Activated CD8-positive, alpha-beta T cell treated with anti-CD3 and anti-CD28 coated beads for 36 hours (primary cell): ENCODE measurements at regions not wholly inside any gene's neighbourhood (a gene's known extent, or its start where the extent isn't known, plus 50 kb on each side); places are given as distances from the start of the nearest gene placed in this dataset.

ENCODE experiments used
- ATAC-seq: fragments of 200-7000 bp; cut with Tn5 transposase; one replicate; pipeline ENCODE4 v1.10.0; 2021; ENCODE audit warnings: mild to moderate bottlenecking, moderate library complexity
- CTCF ChIA-PET: fragments of 350-600 bp; sonication (Branson Sonifier 250); formaldehyde crosslinking; loops from one replicate; lab custom pipeline; 2021; ENCODE audit warnings: antibody characterized with exemption; lab: Charles Lee
- POLR2A ChIA-PET: fragments of 350-600 bp; sonication (Branson Sonifier 250); formaldehyde crosslinking; loops from one replicate; lab custom pipeline; 2021; ENCODE audit warnings: antibody characterized with exemption; lab: Charles Lee
- DNase-seq: peaks from one replicate; pipeline ENCODE4 v3.0.0-alpha.2; 2020
- H3K27ac Mint-ChIP-seq: one replicate; pipeline ENCODE4 v1.8.0; 2021; ENCODE audit warnings: mild to moderate bottlenecking, mixed read lengths
- H3K27me3 Mint-ChIP-seq: one replicate; pipeline ENCODE4 v1.8.0; 2021; ENCODE audit warnings: mixed read lengths
- H3K36me3 Mint-ChIP-seq: one replicate; pipeline ENCODE4 v1.8.0; 2021; ENCODE audit warnings: low read depth, mixed read lengths
- H3K4me1 Mint-ChIP-seq: one replicate; pipeline ENCODE4 v1.8.0; 2021; ENCODE audit warnings: low read depth, mixed read lengths
- H3K4me3 Mint-ChIP-seq: one replicate; pipeline ENCODE4 v1.8.0; 2021; ENCODE audit warnings: mild to moderate bottlenecking, moderate library complexity, mixed read lengths
- H3K9me3 Mint-ChIP-seq: one replicate; pipeline ENCODE4 v1.8.0; 2021; ENCODE audit warnings: mixed read lengths
- CTCF ChIP-seq: fragments of 200-600 bp; IDR thresholded peaks from one replicate; pipeline ENCODE4 v1.8.0; 2022; ENCODE audit warnings: antibody characterized with exemption, mild to moderate bottlenecking
- intact Hi-C: fragments of 100-400 bp; cut with micrococcal nuclease; formaldehyde crosslinking; loops from one replicate; pipeline ENCODE4 v1.10.0; 2022

- Mint-ChIP-seq H3K27ac (no peak overlapping the region), H3K36me3 (no peaks in the 10 kb centered on the region), H3K9me3 (no peaks in the 10 kb centered on the region), H3K4me3 (no peak overlapping the region), H3K4me1 (no peaks in the 10 kb centered on the region), H3K27me3 (peaks cover 2% of the 10 kb centered on the region)
- POLR2A ChIA-PET: no interaction called here
- no peak for ATAC-seq
- intact Hi-C loops: no loop called here
- no peak for DNase-seq
- no peak for TF ChIP-seq CTCF
- CTCF ChIA-PET: no interaction called here
Measured at GRCh38 chr15:98226149-98226548, 265.6 kb downstream of the ARRDC4 start.

- no peak for DNase-seq
- TF ChIP-seq CTCF: no peak
- no peak for ATAC-seq
- H3K27ac Mint-ChIP-seq: no peak overlapping the region
- CTCF ChIA-PET: no interaction called here
- H3K27me3 Mint-ChIP-seq: peaks cover 2% of the 10 kb centered on the region
- intact Hi-C loops: no loop called here
- no peak overlapping the region for H3K4me3 Mint-ChIP-seq
- no peaks in the 10 kb centered on the region for H3K4me1 Mint-ChIP-seq
- H3K9me3 Mint-ChIP-seq: no peaks in the 10 kb centered on the region
- POLR2A ChIA-PET: interaction anchor here (0.5 kb wide), 1 partner anchor 173 kb away, joined by 3 read pairs; no protein-coding TSS in a partner anchor
- H3K36me3 Mint-ChIP-seq: no peaks in the 10 kb centered on the region
Measured at GRCh38 chr15:98226578-98226977, 266.1 kb downstream of the ARRDC4 start.

GRCh38 chr15:98228846-98229245 is 268.3 kb downstream of the ARRDC4 start:
- ATAC-seq: no peak
- TF ChIP-seq CTCF: no peak
- intact Hi-C loops: no loop called here

GRCh38 chr15:98230975-98231374 is 270.5 kb downstream of the ARRDC4 start:
- Mint-ChIP-seq H3K9me3 (no peaks in the 10 kb centered on the region), H3K4me3 (no peak overlapping the region), H3K27me3 (peaks cover 2% of the 10 kb centered on the region), H3K4me1 (no peaks in the 10 kb centered on the region), H3K27ac (no peak overlapping the region), H3K36me3 (no peaks in the 10 kb centered on the region)
- POLR2A ChIA-PET: no interaction called here
- no peak for ATAC-seq
- no peak for DNase-seq
- TF ChIP-seq CTCF: no peak
- intact Hi-C loops: no loop called here
- CTCF ChIA-PET: interaction anchor here (1.6 kb wide), 1 partner anchor 61 kb away, joined by 5 read pairs; no protein-coding TSS in a partner anchor

More at GRCh38 chr15:98228846-98229245, 268.3 kb downstream of the ARRDC4 start:
- ChIA-PET POLR2A (no interaction called here), CTCF (no interaction called here)
- Mint-ChIP-seq H3K4me1 (no peaks in the 10 kb centered on the region), H3K27me3 (peaks cover 2% of the 10 kb centered on the region), H3K36me3 (no peaks in the 10 kb centered on the region), H3K9me3 (no peaks in the 10 kb centered on the region), H3K4me3 (no peak overlapping the region), H3K27ac (no peak overlapping the region)
- no peak for DNase-seq

- ChIA-PET POLR2A (interaction anchor here (0.6 kb wide), 1 partner anchor 153 kb away, joined by 4 read pairs; no protein-coding TSS in a partner anchor), CTCF (interaction anchor here (1.4 kb wide), 1 partner anchor 332 kb away, joined by 4 read pairs; no protein-coding TSS in a partner anchor)
Measured at GRCh38 chr15:98231696-98232440, 271.4 kb downstream of the ARRDC4 start.

More at GRCh38 chr15:98231696-98232440, 271.4 kb downstream of the ARRDC4 start:
- H3K9me3 Mint-ChIP-seq: no peaks in the 10 kb centered on the region
- ATAC-seq: no peak
- H3K27me3 Mint-ChIP-seq: peaks cover 2% of the 10 kb centered on the region
- no peak overlapping the region for H3K27ac Mint-ChIP-seq
- H3K4me1 Mint-ChIP-seq: no peaks in the 10 kb centered on the region
- no peak overlapping the region for H3K4me3 Mint-ChIP-seq
- TF ChIP-seq CTCF: no peak
- H3K36me3 Mint-ChIP-seq: no peaks in the 10 kb centered on the region
- DNase-seq: no peak
- intact Hi-C loops: no loop called here
